ENCODE measurements at regions not wholly inside any gene's neighbourhood (a gene's known extent, or its start where the extent isn't known, plus 50 kb on each side); places are given as distances from the start of the nearest gene placed in this dataset.

DNA sequence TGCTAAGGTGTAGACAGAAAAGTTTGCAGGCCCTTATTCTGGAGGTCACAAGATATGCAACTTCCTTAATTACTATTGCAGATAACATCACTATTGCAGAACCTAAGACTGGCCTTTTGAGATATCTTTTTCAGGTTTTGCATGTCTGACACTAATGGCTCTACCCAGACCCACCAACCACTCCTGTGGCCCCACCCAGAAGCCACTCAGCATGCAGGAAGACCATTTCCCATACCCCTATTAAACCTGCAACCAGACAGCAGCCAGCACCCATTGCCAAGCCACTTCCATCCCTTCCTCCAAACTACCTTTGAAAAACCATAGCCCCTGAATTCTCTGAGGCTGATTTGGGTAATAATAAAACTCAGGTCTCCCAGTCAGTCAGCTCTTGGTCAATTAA is 297.6 kb downstream of the SLITRK6 start:
- FAIRE-seq (no peak), DNase-seq (ENCODE audit: insufficient read length, low spot score) (no peak)

GRCh38 chr13:85500696-85501256 is 298.4 kb downstream of the SLITRK6 start:
- no peak for DNase-seq (ENCODE audit: insufficient read length, low spot score)
- FAIRE-seq, result no peak

GRCh38 chr13:85498774-85499173 is 300.4 kb downstream of the SLITRK6 start:
- FAIRE-seq (no peak), DNase-seq (ENCODE audit: insufficient read length, low spot score) (no peak)

- DNase-seq (ENCODE audit: insufficient read length, low spot score) (peak; percentile 28), FAIRE-seq (peak; percentile 78)
These were observed 301.6 kb downstream of the SLITRK6 start for GRCh38 chr13:85497652-85498051.

DNA sequence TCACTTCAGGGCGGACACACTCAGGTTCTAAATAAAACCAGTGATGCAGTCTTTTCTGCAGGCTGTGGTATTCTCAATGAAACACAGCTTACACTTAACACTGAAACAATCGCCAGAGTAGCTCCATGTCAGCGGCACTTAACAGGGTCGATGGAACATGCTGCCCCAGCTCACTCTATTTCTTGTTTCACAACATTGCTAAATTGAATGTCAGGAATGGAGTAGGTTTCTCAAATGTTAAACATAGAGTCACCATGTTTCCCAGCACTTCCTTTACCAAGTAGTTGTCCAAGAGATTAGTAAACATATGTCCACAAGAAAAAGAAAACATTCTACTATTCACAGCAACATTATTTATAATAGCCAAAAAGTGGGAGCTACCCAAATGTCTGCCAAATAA is 306.9 kb downstream of the SLITRK6 start:
- DNase-seq (ENCODE audit: insufficient read length, low spot score), result no peak
- FAIRE-seq, result no peak

- DNase-seq (ENCODE audit: insufficient read length, low spot score) (no peak), FAIRE-seq (no peak)
These were observed 312.6 kb downstream of the SLITRK6 start for GRCh38 chr13:85486663-85487062.

DNA sequence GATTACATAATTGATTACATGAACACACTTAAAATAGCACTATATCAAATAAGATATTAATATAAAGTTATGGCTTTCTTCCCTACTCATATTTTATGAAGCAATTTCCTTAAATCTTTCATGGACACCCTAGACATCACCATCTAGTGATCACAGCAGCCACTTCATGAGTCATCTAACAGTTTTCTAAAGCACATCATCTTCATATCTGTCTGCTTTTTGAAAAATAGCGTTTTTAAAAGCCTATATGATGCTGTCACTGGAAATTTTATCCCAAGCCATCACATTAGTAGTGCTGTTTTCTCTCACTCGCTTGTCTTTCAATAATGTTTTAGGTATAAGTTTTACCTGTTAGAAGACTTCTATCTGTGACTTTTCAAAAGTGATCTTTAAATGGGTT is 326.1 kb downstream of the SLITRK6 start:
- FAIRE-seq, result no peak
- no peak for DNase-seq (ENCODE audit: insufficient read length, low spot score)

- no peak for DNase-seq (ENCODE audit: insufficient read length, low spot score)
- no peak for FAIRE-seq
These were observed 329.9 kb downstream of the SLITRK6 start for GRCh38 chr13:85469320-85469719.

GRCh38 chr13:85462792-85463425 is 336.3 kb downstream of the SLITRK6 start:
- no peak for FAIRE-seq
- DNase-seq (ENCODE audit: insufficient read length, low spot score), result no peak

DNA sequence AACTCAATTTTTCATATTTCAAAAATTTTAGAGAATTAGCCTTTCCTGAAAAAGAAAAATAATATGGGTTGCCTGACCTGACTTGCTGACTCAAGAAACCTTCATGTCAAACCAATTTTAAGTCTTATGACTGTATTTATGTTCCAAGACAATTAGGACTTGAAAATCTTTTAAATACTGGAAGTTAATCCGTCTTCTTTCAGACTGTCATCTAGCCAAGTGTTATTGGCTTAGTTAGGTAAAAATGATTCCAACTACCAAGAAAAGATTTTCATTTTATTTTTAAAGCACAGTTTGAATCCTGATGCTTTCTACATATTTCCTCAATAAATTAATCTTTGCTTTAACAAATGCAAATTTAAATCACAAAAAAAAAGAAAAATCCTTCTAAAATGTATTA is 337.6 kb downstream of the SLITRK6 start:
- FAIRE-seq (no peak), DNase-seq (ENCODE audit: insufficient read length, low spot score) (no peak)

DNA sequence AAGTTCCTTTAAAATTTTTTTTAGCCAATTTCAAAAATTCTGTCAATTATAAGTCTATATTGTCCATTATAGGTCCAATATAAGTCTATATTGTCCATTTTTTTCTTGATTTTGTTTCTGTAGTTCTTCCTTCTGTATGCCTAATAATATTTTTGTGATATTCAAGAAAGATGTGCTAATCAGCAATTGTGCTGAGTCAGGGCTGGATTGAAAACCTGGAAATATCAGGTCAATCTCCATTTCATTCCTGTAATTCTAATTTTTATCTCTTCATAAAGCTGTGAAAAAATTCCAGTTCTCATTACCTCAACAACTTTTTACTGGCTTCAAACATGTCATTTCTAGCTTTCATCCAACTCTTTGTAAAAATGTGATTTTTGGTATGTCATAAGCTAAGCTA is 353.7 kb downstream of the SLITRK6 start:
- FAIRE-seq (no peak), DNase-seq (ENCODE audit: insufficient read length, low spot score) (no peak)

DNA sequence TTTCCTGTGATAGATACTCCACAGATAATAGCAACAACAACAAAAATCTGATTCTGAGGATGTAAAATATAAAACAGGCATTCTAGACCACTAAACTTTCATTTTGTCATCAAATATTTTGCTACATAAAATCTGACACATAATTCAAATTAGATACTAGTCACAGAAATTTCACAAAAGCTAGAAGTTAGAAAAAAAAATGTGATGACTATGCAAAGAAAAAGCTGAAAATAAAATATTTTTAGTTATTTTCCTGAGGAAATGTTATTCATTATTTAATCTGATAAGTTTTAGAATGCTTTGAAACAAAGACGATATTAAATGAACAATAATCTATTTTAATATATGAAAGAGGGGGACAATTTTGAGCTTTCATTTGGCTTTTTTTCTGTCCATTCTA is 357.2 kb downstream of the SLITRK6 start:
- FAIRE-seq, result no peak

GRCh38 chr13:85441364-85441763 is 357.9 kb downstream of the SLITRK6 start:
- FAIRE-seq, result no peak
- DNase-seq (ENCODE audit: insufficient read length, low spot score), result no peak

More for the DNA sequence above, 357.2 kb downstream of the SLITRK6 start:
- no peak for DNase-seq (ENCODE audit: insufficient read length, low spot score)

DNA sequence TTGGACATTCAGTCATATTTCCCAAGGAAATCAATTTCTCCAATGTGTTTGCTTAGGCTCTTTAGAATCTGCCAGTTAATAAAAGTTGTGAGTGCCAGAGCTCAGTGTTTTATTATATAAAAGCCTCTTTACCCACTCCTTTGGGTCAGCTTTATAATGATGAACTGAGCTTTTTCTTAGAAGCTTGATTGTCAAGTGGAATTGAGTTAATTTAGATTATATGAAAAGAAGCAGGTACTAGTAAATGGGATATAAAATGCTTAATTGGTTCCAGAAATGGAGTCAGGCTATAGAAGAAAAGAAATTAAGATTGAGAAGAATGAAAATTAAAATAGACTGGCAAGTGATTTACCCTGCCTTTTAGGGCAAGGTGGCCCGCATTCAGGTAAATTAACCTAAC is 363.2 kb downstream of the SLITRK6 start:
- no peak for FAIRE-seq
- no peak for DNase-seq (ENCODE audit: insufficient read length, low spot score)

DNA sequence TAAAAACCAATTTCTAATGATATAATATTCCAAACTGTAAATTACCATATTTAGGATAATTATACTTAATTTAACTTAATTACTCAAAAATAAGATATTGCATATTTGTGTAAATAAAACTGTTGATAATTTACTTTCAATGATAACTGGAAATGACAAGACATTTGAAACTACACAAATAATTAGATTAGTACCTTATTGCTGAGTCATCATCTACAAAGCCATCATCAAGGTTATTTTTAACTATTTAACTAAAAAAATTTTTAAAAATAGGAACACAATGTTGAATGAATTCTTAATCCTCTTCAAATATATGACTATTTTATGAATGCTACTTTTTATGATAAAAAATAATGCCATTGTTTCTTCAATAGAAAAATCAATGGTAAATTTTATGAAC is 364.3 kb downstream of the SLITRK6 start:
- FAIRE-seq, result no peak
- no peak for DNase-seq (ENCODE audit: insufficient read length, low spot score)

GRCh38 chr13:85432881-85433280 is 366.3 kb downstream of the SLITRK6 start:
- no peak for FAIRE-seq

DNA sequence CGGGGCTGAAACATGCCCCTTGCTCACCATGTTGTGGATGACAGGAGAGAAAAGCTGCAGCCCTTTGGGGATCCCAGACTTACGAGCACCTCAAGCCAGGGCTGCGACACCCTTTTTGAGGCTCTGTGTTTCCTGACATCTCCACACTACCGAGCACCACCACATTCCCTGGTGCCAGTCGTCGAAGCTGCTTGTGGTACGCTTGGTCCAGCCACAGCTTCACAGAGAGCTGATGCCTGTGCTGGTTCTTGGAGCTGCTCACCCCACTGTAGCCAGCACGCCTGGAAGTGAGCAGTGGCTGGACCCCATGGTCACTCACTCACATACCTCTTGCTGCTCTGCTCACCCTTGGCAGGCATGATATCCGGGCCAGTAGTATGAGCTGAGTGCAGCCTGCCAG is 367.5 kb downstream of the SLITRK6 start:
- DNase-seq (ENCODE audit: insufficient read length, low spot score) (no peak), FAIRE-seq (no peak)

More at GRCh38 chr13:85432881-85433280, 366.3 kb downstream of the SLITRK6 start:
- no peak for DNase-seq (ENCODE audit: insufficient read length, low spot score)

DNA sequence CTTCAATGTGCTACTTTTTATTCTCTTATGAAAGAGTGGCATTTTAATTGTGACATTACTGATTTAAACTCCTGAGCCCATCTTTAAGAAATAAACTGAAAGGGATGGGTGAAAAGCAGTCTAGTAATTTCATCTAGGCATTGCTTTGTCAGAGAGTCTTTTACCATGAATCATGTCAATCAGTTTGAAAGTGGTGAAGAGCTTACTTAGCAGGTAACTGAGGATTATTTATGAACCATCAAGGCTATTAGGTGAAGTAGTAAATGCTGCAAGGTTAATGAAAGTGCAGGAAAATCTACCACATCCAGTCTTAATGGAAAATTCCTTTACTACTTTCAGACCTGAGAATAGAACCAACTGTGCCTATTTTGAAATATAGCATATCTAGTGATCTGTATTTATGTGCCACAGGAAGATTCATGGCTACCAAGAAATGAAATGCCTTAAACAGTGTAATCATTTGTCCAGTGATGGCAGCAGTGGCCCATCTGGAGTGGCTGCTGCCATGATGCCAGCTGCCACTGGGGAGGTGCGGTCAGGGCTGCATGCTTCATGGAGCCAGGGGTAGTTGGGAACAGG is 368.9 kb downstream of the SLITRK6 start:
- FAIRE-seq (no peak), DNase-seq (ENCODE audit: insufficient read length, low spot score) (no peak)

GRCh38 chr13:85427416-85427815 is 371.8 kb downstream of the SLITRK6 start:
- FAIRE-seq, result no peak
- no peak for DNase-seq (ENCODE audit: insufficient read length, low spot score)

DNA sequence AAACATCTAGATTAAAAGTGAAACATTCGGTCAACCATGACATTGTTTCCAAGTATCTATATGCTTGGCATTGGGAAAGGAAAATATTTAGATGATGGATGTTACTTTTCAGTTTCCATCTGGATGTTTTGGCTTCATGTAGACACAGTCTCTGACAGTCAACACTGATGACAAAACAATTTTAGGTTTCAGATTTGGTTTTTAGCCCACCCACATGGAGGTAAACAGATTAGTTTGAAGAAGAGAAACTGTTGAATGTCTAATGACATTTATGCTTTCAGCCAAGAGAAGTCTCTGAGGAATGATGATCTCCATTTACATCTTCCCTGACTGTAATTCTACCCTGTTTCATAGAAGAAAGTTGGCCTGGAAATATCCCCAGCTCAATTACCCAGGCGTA is 379.1 kb downstream of the SLITRK6 start:
- DNase-seq (ENCODE audit: insufficient read length, low spot score) (no peak), FAIRE-seq (no peak)

DNA sequence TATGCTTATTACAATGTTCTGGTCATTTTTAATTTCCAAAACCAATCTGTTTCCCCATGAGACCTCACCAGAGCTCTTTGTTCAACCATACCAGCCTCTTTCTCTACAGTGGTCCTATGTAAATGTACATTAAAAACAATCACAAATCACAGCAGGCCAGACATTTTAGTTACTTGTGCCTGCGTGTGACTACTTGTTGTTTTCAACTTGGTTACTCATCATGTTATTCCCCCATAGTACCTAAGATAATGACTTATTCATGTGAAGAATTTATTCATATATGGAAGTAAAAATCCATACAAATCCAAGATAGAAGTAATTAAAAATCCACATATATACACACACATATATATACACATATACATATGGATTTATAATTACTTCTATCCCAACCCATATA is 379.6 kb downstream of the SLITRK6 start:
- DNase-seq (ENCODE audit: insufficient read length, low spot score), result no peak
- no peak for FAIRE-seq

- DNase-seq (ENCODE audit: insufficient read length, low spot score) (no peak), FAIRE-seq (no peak)
These were observed 381.4 kb downstream of the SLITRK6 start for GRCh38 chr13:85417807-85418206.
